Neural cell (in vitro differentiated cells): ENCODE measurements at regions not wholly inside any gene's neighbourhood (a gene's known extent, or its start where the extent isn't known, plus 50 kb on each side); places are given as distances from the start of the nearest gene placed in this dataset.

Experiments
- H2AFZ ChIP-seq: fragments of 200-600, 300-800 bp; sonication (generic), shearing (Covaris generic); 2 replicates; pipeline ENCODE4 v1.6.0; 2014; ENCODE audit warnings: low read depth, mild to moderate bottlenecking, antibody characterized with exemption, low read length, moderate library complexity
- H3F3A ChIP-seq: fragments of 200-600 bp; shearing (Covaris generic); 2 replicates; pipeline ENCODE4 v1.6.1; 2016; ENCODE audit warnings: mild to moderate bottlenecking, moderate library complexity, mixed read lengths, antibody characterized with exemption, low read length; ENCODE audit not compliant: insufficient read depth, poor library complexity, severe bottlenecking
- H3K27ac ChIP-seq: fragments of 200-600, 300-800 bp; sonication (generic), shearing (Covaris generic); 2 replicates; pipeline ENCODE4 v1.5.1; 2014; ENCODE audit warnings: mild to moderate bottlenecking, low read length, moderate library complexity
- H3K27me3 ChIP-seq: fragments of 300-800, 200-600 bp; sonication (generic), shearing (Covaris generic); 2 replicates; pipeline ENCODE4 v1.6.0; 2014; ENCODE audit warnings: mild to moderate bottlenecking, low read depth, low read length, moderate library complexity; ENCODE audit not compliant: insufficient read depth
- H3K36me3 ChIP-seq: fragments of 300-800, 200-600 bp; sonication (generic), shearing (Covaris generic); 2 replicates; pipeline ENCODE4 v1.5.1; 2014; ENCODE audit warnings: mild to moderate bottlenecking, antibody characterized with exemption, low read length, moderate library complexity; ENCODE audit not compliant: insufficient read depth
- H3K4me2 ChIP-seq: fragments of 300-800, 200-600 bp; sonication (generic), shearing (Covaris generic); 2 replicates; pipeline ENCODE4 v1.6.0; 2014; ENCODE audit warnings: mild to moderate bottlenecking, low read length
- H3K4me3 ChIP-seq: fragments of 300-800, 200-600 bp; sonication (generic), shearing (Covaris generic); 2 replicates; pipeline ENCODE4 v1.5.1; 2014; ENCODE audit warnings: mild to moderate bottlenecking, low read length, moderate library complexity
- H3K79me2 ChIP-seq: fragments of 200-600 bp; shearing (Covaris generic); replicated peaks from 2 replicates; pipeline ENCODE4 v1.6.0; 2014; ENCODE audit warnings: mild to moderate bottlenecking, low read length, moderate library complexity; ENCODE audit not compliant: insufficient read depth
- H3K9ac ChIP-seq: fragments of 300-800, 200-600 bp; sonication (generic), shearing (Covaris generic); 2 replicates; pipeline ENCODE4 v1.6.1; 2016; ENCODE audit warnings: mild to moderate bottlenecking, low read length, mixed read lengths
- H3K9me2 ChIP-seq: fragments of 200-600 bp; shearing (Covaris generic); 2 replicates; pipeline ENCODE4 v1.6.1; 2016; ENCODE audit warnings: mild to moderate bottlenecking, low read length, mixed read lengths; ENCODE audit not compliant: insufficient read depth
- H3K9me3 ChIP-seq: fragments of 200-600, 300-800 bp; sonication (generic), shearing (Covaris generic); 2 replicates; pipeline ENCODE4 v1.6.1; 2016; ENCODE audit warnings: mild to moderate bottlenecking, mixed run types, low read length, moderate library complexity, mixed read lengths
- H4K20me1 ChIP-seq: fragments of 200-600 bp; shearing (Covaris generic); 2 replicates; pipeline ENCODE4 v1.6.1; 2016; ENCODE audit warnings: mild to moderate bottlenecking, mixed run types; ENCODE audit not compliant: insufficient read depth
- EP300 ChIP-seq: fragments of 450-650 bp; conservative IDR thresholded peaks from 2 replicates; pipeline ENCODE4 v1.6.1; 2014; ENCODE audit warnings: antibody characterized with exemption, mild to moderate bottlenecking, moderate library complexity; ENCODE audit not compliant: poor library complexity, severe bottlenecking
- EZH2 ChIP-seq: fragments of 200-600, 300-800 bp; shearing (Covaris generic), sonication (generic); IDR thresholded peaks from 2 replicates; pipeline ENCODE4 v1.6.1; 2014; ENCODE audit warnings: antibody characterized with exemption, low read length, borderline replicate concordance, mild to moderate bottlenecking; ENCODE audit not compliant: insufficient read depth, poor library complexity, severe bottlenecking
- MXI1 ChIP-seq: fragments of 450-650 bp; conservative IDR thresholded peaks from 2 replicates; pipeline ENCODE4 v1.6.1; 2014; ENCODE audit warnings: antibody characterized with exemption, mild to moderate bottlenecking; ENCODE audit not compliant: poor library complexity, severe bottlenecking
- POLR2AphosphoS5 ChIP-seq: IDR thresholded peaks from 2 replicates; pipeline ENCODE4 v1.6.1; 2012
- RAD21 ChIP-seq: fragments of 450-650 bp; conservative IDR thresholded peaks from 2 replicates; pipeline ENCODE4 v1.6.1; 2014; ENCODE audit warnings: antibody characterized with exemption, mild to moderate bottlenecking, moderate library complexity
- REST ChIP-seq: IDR thresholded peaks from 2 replicates; pipeline ENCODE4 v1.6.1; 2012; ENCODE audit warnings: borderline replicate concordance
- SMC3 ChIP-seq: fragments of 450-650 bp; conservative IDR thresholded peaks from 2 replicates; pipeline ENCODE4 v1.6.1; 2014; ENCODE audit warnings: antibody characterized with exemption, mild to moderate bottlenecking, moderate library complexity; ENCODE audit not compliant: poor library complexity
- TAF1 ChIP-seq: IDR thresholded peaks from 2 replicates; pipeline ENCODE4 v1.6.1; 2012; ENCODE audit warnings: low read depth
- TF ChIP-seq, protein P1 (sequence below): fragments of 450-650 bp; IDR thresholded peaks from 2 replicates; pipeline ENCODE4 v1.5.1; 2014; ENCODE audit warnings: antibody characterized with exemption, mild to moderate bottlenecking, moderate library complexity; ENCODE audit not compliant: poor library complexity, severe bottlenecking

- H3F3A ChIP-seq, result no peaks in the 10 kb centered on the region
- H4K20me1 ChIP-seq, result no peaks in the 10 kb centered on the region
- H3K27ac ChIP-seq, result no peak overlapping the region
- TF ChIP-seq POLR2AphosphoS5, result no peak
- TF ChIP-seq REST, result no peak
- TF ChIP-seq SMC3, result no peak
- TF ChIP-seq, protein P1, sequence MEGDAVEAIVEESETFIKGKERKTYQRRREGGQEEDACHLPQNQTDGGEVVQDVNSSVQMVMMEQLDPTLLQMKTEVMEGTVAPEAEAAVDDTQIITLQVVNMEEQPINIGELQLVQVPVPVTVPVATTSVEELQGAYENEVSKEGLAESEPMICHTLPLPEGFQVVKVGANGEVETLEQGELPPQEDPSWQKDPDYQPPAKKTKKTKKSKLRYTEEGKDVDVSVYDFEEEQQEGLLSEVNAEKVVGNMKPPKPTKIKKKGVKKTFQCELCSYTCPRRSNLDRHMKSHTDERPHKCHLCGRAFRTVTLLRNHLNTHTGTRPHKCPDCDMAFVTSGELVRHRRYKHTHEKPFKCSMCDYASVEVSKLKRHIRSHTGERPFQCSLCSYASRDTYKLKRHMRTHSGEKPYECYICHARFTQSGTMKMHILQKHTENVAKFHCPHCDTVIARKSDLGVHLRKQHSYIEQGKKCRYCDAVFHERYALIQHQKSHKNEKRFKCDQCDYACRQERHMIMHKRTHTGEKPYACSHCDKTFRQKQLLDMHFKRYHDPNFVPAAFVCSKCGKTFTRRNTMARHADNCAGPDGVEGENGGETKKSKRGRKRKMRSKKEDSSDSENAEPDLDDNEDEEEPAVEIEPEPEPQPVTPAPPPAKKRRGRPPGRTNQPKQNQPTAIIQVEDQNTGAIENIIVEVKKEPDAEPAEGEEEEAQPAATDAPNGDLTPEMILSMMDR, result no peak
- TF ChIP-seq MXI1, result no peak
- TF ChIP-seq EP300, result no peak
- TF ChIP-seq EZH2, result no peak
- no peak for TF ChIP-seq RAD21
- no peak for TF ChIP-seq TAF1
- H3K4me2 ChIP-seq, result no peak overlapping the region
- no peaks in the 10 kb centered on the region for H3K36me3 ChIP-seq
- no peaks in the 10 kb centered on the region for H3K79me2 ChIP-seq
- peak overlapping the region; percentile 21 for H3K4me3 ChIP-seq
- H2AFZ ChIP-seq, result no peak overlapping the region
- H3K9me2 ChIP-seq, result no peaks in the 10 kb centered on the region
- H3K9ac ChIP-seq, result no peak overlapping the region
- H3K9me3 ChIP-seq, result no peaks in the 10 kb centered on the region
- H3K27me3 ChIP-seq, result no peaks in the 10 kb centered on the region
Measured at GRCh38 chrX:137684591-137684990, 118.7 kb downstream of the ZIC3 start.

DNA sequence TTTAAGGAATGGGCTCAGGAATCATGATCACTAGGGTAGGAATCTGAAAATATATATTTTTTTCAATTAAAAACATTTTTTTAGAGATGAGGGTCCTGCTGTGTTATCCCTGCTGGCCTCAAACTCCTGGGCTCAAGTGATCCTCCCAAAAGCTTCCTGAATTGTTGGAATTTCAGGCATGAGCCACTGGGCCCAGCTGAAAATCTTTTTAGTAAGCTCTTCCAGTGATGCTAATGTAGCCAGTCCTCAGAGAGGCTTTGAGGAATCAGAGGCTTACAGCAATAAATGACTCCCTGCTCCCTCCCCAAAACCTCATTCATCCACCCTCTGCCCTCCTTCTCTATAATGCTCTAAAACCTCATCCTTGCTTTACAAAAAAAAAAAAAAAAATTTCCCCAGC lies 129.5 kb downstream of the ZIC3 start:
- H3K9ac ChIP-seq, result no peak overlapping the region
- no peaks in the 10 kb centered on the region for H3K36me3 ChIP-seq
- H3F3A ChIP-seq, result no peaks in the 10 kb centered on the region
- H3K4me3 ChIP-seq, result no peak overlapping the region
- no peaks in the 10 kb centered on the region for H3K9me2 ChIP-seq
- no peak overlapping the region for H3K4me2 ChIP-seq
- H4K20me1 ChIP-seq, result no peaks in the 10 kb centered on the region
- TF ChIP-seq EZH2 (no peak), SMC3 (no peak), POLR2AphosphoS5 (no peak)
- no peak overlapping the region for H3K27ac ChIP-seq
- H2AFZ ChIP-seq, result no peak overlapping the region
- H3K79me2 ChIP-seq, result no peaks in the 10 kb centered on the region
- no peaks in the 10 kb centered on the region for H3K9me3 ChIP-seq
- H3K27me3 ChIP-seq, result no peaks in the 10 kb centered on the region

- H3K9me3 ChIP-seq, result no peaks in the 10 kb centered on the region
- no peak for TF ChIP-seq POLR2AphosphoS5
- no peak for TF ChIP-seq TAF1
- TF ChIP-seq EZH2, result no peak
- TF ChIP-seq MXI1, result no peak
- TF ChIP-seq, protein P1, result no peak
- TF ChIP-seq SMC3, result no peak
- no peak for TF ChIP-seq EP300
- TF ChIP-seq REST, result no peak
- no peak for TF ChIP-seq RAD21
- no peaks in the 10 kb centered on the region for H3K9me2 ChIP-seq
- no peaks in the 10 kb centered on the region for H3F3A ChIP-seq
- no peaks in the 10 kb centered on the region for H3K36me3 ChIP-seq
- no peaks in the 10 kb centered on the region for H3K79me2 ChIP-seq
- H3K4me3 ChIP-seq, result no peak overlapping the region
- H3K27ac ChIP-seq, result no peak overlapping the region
- H3K4me2 ChIP-seq, result no peak overlapping the region
- H3K9ac ChIP-seq, result no peak overlapping the region
- H4K20me1 ChIP-seq, result no peaks in the 10 kb centered on the region
- H3K27me3 ChIP-seq, result no peaks in the 10 kb centered on the region
- no peak overlapping the region for H2AFZ ChIP-seq
Measured at GRCh38 chrX:137707348-137707747, 141.4 kb downstream of the ZIC3 start.
